Natural killer cell (primary cell): ENCODE measurements at regions not wholly inside any gene's neighbourhood (a gene's known extent, or its start where the extent isn't known, plus 50 kb on each side); places are given as distances from the start of the nearest gene placed in this dataset.

Source experiments
- ATAC-seq, 3 donors: fragments of 150-1000 bp in 2 of 3; fragments of 200-7000 bp in 1 of 3; cut with Tn5 transposase; 1 replicate in 1 of 3; 2 replicates in 2 of 3; pipeline ENCODE4 v1.10.0; 2021; ENCODE audit warnings: mild to moderate bottlenecking in 2 of 3, moderate library complexity in 2 of 3
- DNase-seq, 2 donors: peaks; one replicate each; pipeline versions ENCODE4 v3.0.0 to v3.0.0-alpha.2; 2013 to 2021; ENCODE audit warnings: mixed read lengths in 1 of 2
- H3K27ac ChIP-seq: one replicate; pipeline ENCODE4 v1.5.1; 2013; ENCODE audit warnings: mild to moderate bottlenecking, low read length
- H3K27me3 ChIP-seq: one replicate; pipeline ENCODE4 v1.6.1; 2013; ENCODE audit warnings: low read length; ENCODE audit not compliant: control insufficient read depth, insufficient read depth
- H3K36me3 ChIP-seq: one replicate; pipeline ENCODE4 v1.6.1; 2013; ENCODE audit warnings: low read length; ENCODE audit not compliant: control insufficient read depth, insufficient read depth
- H3K4me1 ChIP-seq: one replicate; pipeline ENCODE4 v1.6.1; 2013; ENCODE audit warnings: low read length; ENCODE audit not compliant: control insufficient read depth, insufficient read depth
- H3K4me3 ChIP-seq: one replicate; pipeline ENCODE4 v1.5.1; 2013; ENCODE audit warnings: low read length
- H3K9me3 ChIP-seq: one replicate; pipeline ENCODE4 v1.6.1; 2013; ENCODE audit warnings: low read length; ENCODE audit not compliant: control insufficient read depth, insufficient read depth
- H3K27ac Mint-ChIP-seq, 2 donors: one replicate each; pipeline ENCODE4 v1.8.0; 2022; ENCODE audit warnings: mild to moderate bottlenecking in 2 of 2, mixed read lengths in 2 of 2, moderate library complexity in 1 of 2
- H3K27me3 Mint-ChIP-seq, 2 donors: one replicate each; pipeline ENCODE4 v1.8.0; 2022; ENCODE audit warnings: low read depth in 2 of 2, mixed read lengths in 2 of 2
- H3K36me3 Mint-ChIP-seq: one replicate; pipeline ENCODE4 v1.8.0; 2022; ENCODE audit warnings: mixed read lengths
- H3K4me1 Mint-ChIP-seq, 2 donors: one replicate each; pipeline ENCODE4 v1.8.0; 2022; ENCODE audit warnings: mixed read lengths in 2 of 2
- H3K4me3 Mint-ChIP-seq: one replicate; pipeline ENCODE4 v1.8.0; 2022; ENCODE audit warnings: mild to moderate bottlenecking, moderate library complexity, mixed read lengths
- H3K9me3 Mint-ChIP-seq, 2 donors: one replicate each; pipeline ENCODE4 v1.8.0; 2022; ENCODE audit warnings: mixed read lengths in 2 of 2
- CTCF ChIP-seq: fragments of 200-600 bp; IDR thresholded peaks from one replicate; pipeline ENCODE4 v1.8.0; 2022; ENCODE audit warnings: antibody characterized with exemption
- whole genome bisulfite sequencing: methylation state at CpG from one replicate; pipeline ENCODE4 v1.1.7; 2013; ENCODE audit warnings: missing lambda C conversion rate; ENCODE audit not compliant: insufficient coverage; 5-methylcytosine and 5-hydroxymethylcytosine counted together
- intact Hi-C: fragments of 100-400 bp; cut with micrococcal nuclease; formaldehyde crosslinking; loops from one replicate; pipeline ENCODE4 v1.14.2; 2022

DNA sequence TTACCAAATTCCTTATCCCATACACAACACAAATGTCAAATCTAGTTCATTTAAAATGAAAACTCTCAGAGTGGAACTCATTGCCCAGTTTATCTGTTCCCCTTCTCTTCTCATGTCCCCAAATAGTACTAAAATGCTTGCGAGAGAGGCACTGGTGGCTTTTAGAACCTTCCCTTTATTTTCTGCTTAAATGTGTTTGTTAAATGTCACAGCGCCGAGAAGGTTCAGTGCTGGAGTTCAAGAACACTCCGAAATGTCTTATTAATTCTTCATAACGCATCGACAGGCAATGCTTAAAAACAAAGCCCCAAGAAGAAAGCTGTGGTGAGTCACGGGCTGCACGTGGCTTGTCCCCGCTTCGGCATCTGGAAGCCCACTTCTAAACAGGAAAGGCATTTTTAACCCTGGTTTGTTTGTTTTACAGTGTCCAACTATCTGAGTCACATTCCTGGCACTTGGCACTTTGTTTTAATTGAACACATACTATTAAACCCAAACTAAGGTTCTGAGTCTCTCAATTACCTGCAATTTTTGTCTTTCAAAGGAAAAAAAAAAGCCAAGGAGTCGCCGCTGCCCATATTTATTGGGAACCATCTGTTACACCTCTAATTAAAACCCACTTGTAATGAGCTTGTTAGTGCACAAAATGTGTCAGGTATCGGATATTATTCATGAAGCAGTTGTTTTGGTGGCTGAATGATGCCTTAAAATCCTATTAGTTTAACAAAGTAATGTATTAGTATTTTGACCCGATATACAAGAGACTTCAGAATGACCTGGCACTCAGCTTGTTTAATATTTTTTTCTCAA is 49.9 kb upstream of the MGMT start:
- Histone ChIP-seq H3K36me3 (no peaks in the 10 kb centered on the region), H3K9me3 (no peaks in the 10 kb centered on the region), H3K27me3 (no peaks in the 10 kb centered on the region), H3K4me3 (no peak overlapping the region), H3K27ac (no peak overlapping the region), H3K4me1 (no peaks in the 10 kb centered on the region)
- no peaks in the 10 kb centered on the region for H3K4me1 Mint-ChIP-seq
- TF ChIP-seq CTCF, result no peak
- intact Hi-C loops, result no loop called here
- DNase-seq (no peak), ATAC-seq (no peak)
- H3K27me3 Mint-ChIP-seq, result peaks cover 0 to 7% of the 10 kb centered on the region in 2 donors
- H3K9me3 Mint-ChIP-seq, result no peaks in the 10 kb centered on the region
- H3K27ac Mint-ChIP-seq, result no peak overlapping the region
- H3K4me3 Mint-ChIP-seq, result no peak overlapping the region
- no peaks in the 10 kb centered on the region for H3K36me3 Mint-ChIP-seq
- WGBS, result 89% methylated on average over 11 of the region's 14 CpGs
